Endothelial cell of umbilical vein (primary cell): ENCODE measurements at regions not wholly inside any gene's neighbourhood (a gene's known extent, or its start where the extent isn't known, plus 50 kb on each side); places are given as distances from the start of the nearest gene placed in this dataset.

Experiments
- CTCF ChIP-seq, 2 donors: IDR thresholded peaks; 1 replicate in 1 of 2; 2 replicates in 1 of 2; pipeline ENCODE4 v1.5.1; 2011; ENCODE audit warnings: low read length in 2 of 2, mild to moderate bottlenecking in 2 of 2, moderate library complexity in 2 of 2, control low read depth in 1 of 2, inconsistent platforms in 1 of 2, low read depth in 1 of 2; ENCODE audit not compliant: insufficient read depth in 1 of 2; ENCODE audit errors: extremely low read depth in 1 of 2
- EZH2 ChIP-seq: IDR thresholded peaks from 2 replicates; pipeline ENCODE4 v1.6.1; 2012; ENCODE audit warnings: borderline replicate concordance, low read depth, mild to moderate bottlenecking, moderate library complexity, low read length, inconsistent platforms; ENCODE audit not compliant: severe bottlenecking
- FOS ChIP-seq: IDR thresholded peaks from 2 replicates; pipeline ENCODE4 v1.6.1; 2011; ENCODE audit warnings: mild to moderate bottlenecking, low read length, moderate library complexity, borderline replicate concordance; ENCODE audit not compliant: insufficient read depth
- MAX ChIP-seq: IDR thresholded peaks from 2 replicates; pipeline ENCODE4 v1.6.1; 2011; ENCODE audit not compliant: insufficient read depth, insufficient read length
- MYC ChIP-seq: IDR thresholded peaks from one replicate; pipeline ENCODE4 v1.6.1; 2011; ENCODE audit warnings: mild to moderate bottlenecking, low read depth, low read length
- POLR2A ChIP-seq: IDR thresholded peaks from 2 replicates; pipeline ENCODE4 v1.6.1; 2012; ENCODE audit warnings: low read depth, mild to moderate bottlenecking, control low read depth, low read length

- TF ChIP-seq CTCF (IDR thresholded peaks at IDR 0.05; ENCODE audit: extremely low read depth in 1 of 2, insufficient read depth in 1 of 2, low read depth in 1 of 2, low read length in 2 of 2), result no peak
- TF ChIP-seq MYC, result no peak
- TF ChIP-seq MAX, result no peak
- no peak for TF ChIP-seq POLR2A
- TF ChIP-seq FOS, result no peak
- no peak for TF ChIP-seq EZH2
Measured at GRCh38 chr1:244205906-244206305, 154.8 kb downstream of the ZBTB18 start.
